ENCODE measurements at regions not wholly inside any gene's neighbourhood (a gene's known extent, or its start where the extent isn't known, plus 50 kb on each side); places are given as distances from the start of the nearest gene placed in this dataset.

DNA sequence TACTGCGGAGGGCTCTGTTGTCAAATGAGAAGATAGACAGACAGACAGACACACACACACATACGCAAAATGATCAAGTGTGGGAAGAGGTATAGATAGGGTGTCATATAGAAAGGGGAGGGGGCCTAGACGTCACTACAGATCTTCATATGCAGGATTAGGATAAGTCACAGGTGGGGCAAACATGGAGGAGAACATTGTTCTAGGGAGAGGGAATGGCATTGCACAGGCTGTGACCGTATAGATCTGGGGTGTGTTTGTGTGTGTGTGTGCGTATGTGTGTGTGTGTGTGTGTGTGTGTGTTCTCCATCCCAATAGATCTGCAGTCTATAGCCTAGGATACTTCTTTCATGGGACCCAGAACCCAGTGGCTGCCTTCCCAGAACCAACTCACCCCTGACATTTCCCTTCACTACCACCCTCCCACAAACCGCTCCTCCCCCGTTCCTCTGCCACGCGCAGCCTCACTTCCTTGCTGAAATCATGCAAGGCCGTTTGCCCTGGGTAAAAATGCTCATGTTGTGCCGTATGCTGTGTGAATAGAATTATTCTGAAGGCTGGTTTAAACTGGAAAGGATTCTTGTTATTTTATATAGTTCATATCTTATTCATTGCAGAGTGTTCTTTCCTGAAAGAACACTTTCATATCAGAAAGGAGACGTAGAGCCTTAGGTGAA lies 50.5 kb upstream of the CCL1 start:
- H2AFZ ChIP-seq (ENCODE audit: low read length) = no peak overlapping the region
- no CpG with 5 or more reads among the region's 12 CpGs for WGBS (ENCODE audit: extremely low coverage, insufficient read length, low lambda C conversion rate)
- no peak overlapping the region for H3K23ac ChIP-seq (ENCODE audit: insufficient read length, low read depth, low read length)
- no peak overlapping the region for H3K18ac ChIP-seq (ENCODE audit: insufficient read length, low read depth, low read length)
- H3K79me2 ChIP-seq (ENCODE audit: insufficient read depth, low read length) = no peaks in the 10 kb centered on the region
- H3K27me3 ChIP-seq (ENCODE audit: insufficient read depth, low read length) = peaks cover 6% of the 10 kb centered on the region; the same call in 1 of the 2 replicates
- H3K4me1 ChIP-seq (ENCODE audit: insufficient read depth, low read length) = peaks cover 10% of the 10 kb centered on the region; the same call in 1 of the 2 replicates
- Mint-ChIP-seq H3K27me3 (ENCODE audit: low read depth) (peaks cover 67% of the 10 kb centered on the region), H3K4me1 (peaks cover 54 to 58% of the 10 kb centered on the region in 2 experiments), H3K4me3 (no peak overlapping the region), H3K36me3 (ENCODE audit: insufficient read depth in 1 of 3, low read depth in 3 of 3) (peaks cover 0 to 3% (median 0%) of the 10 kb centered on the region in 3 experiments; a peak in 1 of 7 replicates), H3K27ac (no peak overlapping the region), H3K9me3 (peaks cover 0 to 3% of the 10 kb centered on the region in 2 experiments; a peak in 1 of 5 replicates)
- H3K9ac ChIP-seq (ENCODE audit: extremely low read depth, insufficient read length, low read length) = no peak overlapping the region
- no peak overlapping the region for H3K4ac ChIP-seq (ENCODE audit: low read depth, low read length)
- no peak overlapping the region for H2BK15ac ChIP-seq (ENCODE audit: low read depth, low read length)
- no peak overlapping the region for H2BK5ac ChIP-seq (ENCODE audit: insufficient read length, low read length)
- TF ChIP-seq, protein P1, sequence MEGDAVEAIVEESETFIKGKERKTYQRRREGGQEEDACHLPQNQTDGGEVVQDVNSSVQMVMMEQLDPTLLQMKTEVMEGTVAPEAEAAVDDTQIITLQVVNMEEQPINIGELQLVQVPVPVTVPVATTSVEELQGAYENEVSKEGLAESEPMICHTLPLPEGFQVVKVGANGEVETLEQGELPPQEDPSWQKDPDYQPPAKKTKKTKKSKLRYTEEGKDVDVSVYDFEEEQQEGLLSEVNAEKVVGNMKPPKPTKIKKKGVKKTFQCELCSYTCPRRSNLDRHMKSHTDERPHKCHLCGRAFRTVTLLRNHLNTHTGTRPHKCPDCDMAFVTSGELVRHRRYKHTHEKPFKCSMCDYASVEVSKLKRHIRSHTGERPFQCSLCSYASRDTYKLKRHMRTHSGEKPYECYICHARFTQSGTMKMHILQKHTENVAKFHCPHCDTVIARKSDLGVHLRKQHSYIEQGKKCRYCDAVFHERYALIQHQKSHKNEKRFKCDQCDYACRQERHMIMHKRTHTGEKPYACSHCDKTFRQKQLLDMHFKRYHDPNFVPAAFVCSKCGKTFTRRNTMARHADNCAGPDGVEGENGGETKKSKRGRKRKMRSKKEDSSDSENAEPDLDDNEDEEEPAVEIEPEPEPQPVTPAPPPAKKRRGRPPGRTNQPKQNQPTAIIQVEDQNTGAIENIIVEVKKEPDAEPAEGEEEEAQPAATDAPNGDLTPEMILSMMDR (conservative IDR thresholded peaks at IDR 0.05) = no peak
- H3K14ac ChIP-seq (ENCODE audit: insufficient read depth, low read length) = no peak overlapping the region; the same call in 1 of the 2 replicates
- no peak overlapping the region for H3K4me2 ChIP-seq (ENCODE audit: insufficient read depth, insufficient read length, low read length)
- no peaks in the 10 kb centered on the region for H3K79me1 ChIP-seq (ENCODE audit: insufficient read depth, low read depth, low read length, poor library complexity, severe bottlenecking)
- H2BK20ac ChIP-seq (ENCODE audit: low read depth, low read length, poor library complexity, severe bottlenecking) = no peak overlapping the region
- no peak overlapping the region for H3K27ac ChIP-seq (ENCODE audit: insufficient read length, low read depth, low read length)
- H4K5ac ChIP-seq (ENCODE audit: insufficient read length, low read depth, low read length) = no peak overlapping the region
- H3K56ac ChIP-seq (ENCODE audit: insufficient read length, low read depth, low read length) = no peak overlapping the region
- no peak overlapping the region for H3T11ph ChIP-seq (ENCODE audit: low read length)
- no peak overlapping the region for H4K91ac ChIP-seq (ENCODE audit: insufficient read length, low read depth, low read length)
- no peak for DNase-seq
- H2AK5ac ChIP-seq (ENCODE audit: insufficient read length, low read length) = no peak overlapping the region
- no peak overlapping the region for H2BK12ac ChIP-seq (ENCODE audit: insufficient read length, low read depth, low read length)
- H3K9me3 ChIP-seq (ENCODE audit: control insufficient read depth, low read depth, low read length) = no peaks in the 10 kb centered on the region
- no peak overlapping the region for H4K8ac ChIP-seq (replicated peaks; ENCODE audit: insufficient read length, low read depth, low read length)
- H4K20me1 ChIP-seq (ENCODE audit: control insufficient read depth, insufficient read depth, insufficient read length) = no peaks in the 10 kb centered on the region
- H2BK120ac ChIP-seq (ENCODE audit: low read depth, low read length, poor library complexity, severe bottlenecking) = no peak overlapping the region
- H3K23me2 ChIP-seq (ENCODE audit: insufficient read length, low read depth, low read length, poor library complexity, severe bottlenecking) = peaks cover 5% of the 10 kb centered on the region
